ENCODE measurements at regions not wholly inside any gene's neighbourhood (a gene's known extent, or its start where the extent isn't known, plus 50 kb on each side); places are given as distances from the start of the nearest gene placed in this dataset.
"Not testable (repeated sequence)": the region's sequence is repeated elsewhere in the genome, so short reads cannot be mapped to it uniquely, and the experiment has no call there.

DNA sequence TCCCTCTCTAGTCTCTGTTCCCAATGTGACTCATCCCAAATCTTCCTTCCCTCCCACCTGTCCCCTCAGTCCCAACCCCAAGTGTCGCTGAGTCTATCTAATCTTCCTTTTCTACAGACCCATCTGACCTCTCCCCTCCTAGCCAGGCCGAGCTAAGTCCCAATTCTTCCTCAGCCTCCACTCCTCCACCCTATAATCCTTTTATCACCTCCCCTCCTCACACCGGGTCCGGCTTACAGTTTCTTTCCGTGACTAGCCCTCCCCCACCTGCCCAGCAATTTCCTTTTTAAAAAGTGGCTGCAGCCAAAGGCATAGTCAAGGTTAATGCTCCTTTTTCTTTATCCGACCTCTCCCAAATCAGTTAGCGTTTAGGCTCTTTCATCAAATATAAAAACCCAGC, 541.0 kb upstream of the CRIM1 start:
- DNase-seq (ENCODE audit: low spot score), result not testable (repeated sequence)

DNA sequence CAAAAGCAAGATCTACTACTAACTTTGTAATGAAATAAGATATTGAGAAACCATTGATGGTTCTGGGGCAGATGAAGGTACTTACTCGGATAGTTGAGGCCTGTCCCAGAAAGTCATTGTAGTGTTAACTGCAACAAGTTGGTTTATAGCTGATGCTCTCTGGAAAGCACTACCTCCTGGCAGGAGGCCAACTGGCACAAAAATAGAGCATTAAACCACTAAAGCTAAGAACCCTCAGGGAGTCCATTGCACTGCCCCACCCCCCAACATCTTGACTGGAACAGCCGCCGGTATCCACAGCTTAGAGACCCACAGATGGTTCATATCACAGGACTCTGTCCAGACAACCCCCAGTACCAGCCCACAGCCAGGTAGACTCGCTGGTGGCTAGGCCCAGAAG, 552.5 kb upstream of the CRIM1 start:
- DNase-seq (ENCODE audit: low spot score), result no peak

DNA sequence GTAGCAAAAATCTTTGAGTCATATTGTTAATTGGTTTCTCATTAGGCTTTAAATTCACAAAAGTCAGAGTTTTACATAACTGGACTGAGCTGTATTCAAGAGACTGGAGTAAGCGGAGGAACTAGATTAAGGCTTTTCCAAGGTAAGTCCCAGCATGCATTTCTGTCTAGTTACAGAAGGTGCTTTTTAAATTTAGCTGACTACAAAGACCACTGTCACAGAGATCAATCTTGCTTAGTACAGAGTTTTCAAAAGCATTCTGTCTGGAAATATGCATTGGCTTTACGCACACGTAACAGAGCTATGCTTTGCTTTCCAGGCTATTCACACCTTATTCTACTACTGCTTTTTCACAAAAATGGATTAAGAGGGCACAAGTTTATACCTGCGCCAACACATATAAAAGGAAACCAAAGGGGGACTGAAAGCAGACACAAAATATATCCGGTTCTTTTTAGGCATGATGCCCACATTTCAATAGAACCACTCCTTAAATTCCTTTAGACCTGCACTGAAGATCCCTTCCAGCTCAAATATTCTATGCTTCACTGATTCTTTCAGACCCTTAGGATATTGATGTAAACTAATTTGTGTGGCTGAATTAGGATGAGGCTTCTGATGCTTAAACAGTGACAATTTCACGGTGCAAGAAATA, 560.7 kb upstream of the CRIM1 start:
- no peak for DNase-seq (ENCODE audit: low spot score)

DNA sequence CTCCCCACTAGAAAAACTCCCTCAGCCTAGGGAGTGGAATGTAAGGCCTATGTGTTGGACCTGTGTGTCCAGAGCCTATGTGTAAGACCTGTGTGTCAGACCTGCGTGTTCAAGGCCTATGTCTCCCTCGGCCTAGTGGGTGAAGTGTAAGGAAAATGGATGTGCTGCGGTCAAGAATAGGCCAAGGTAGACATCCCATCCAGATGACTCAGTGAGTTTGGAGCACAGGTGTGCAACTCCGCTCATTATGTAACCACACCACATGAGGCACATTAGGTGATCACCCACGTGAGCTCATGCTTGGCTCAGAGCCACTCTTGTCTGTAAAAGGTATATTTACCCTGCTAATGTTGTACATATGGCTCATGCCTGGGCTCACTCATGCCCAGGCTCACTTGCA, 565.3 kb upstream of the CRIM1 start:
- DNase-seq (ENCODE audit: low spot score), result no peak

DNA sequence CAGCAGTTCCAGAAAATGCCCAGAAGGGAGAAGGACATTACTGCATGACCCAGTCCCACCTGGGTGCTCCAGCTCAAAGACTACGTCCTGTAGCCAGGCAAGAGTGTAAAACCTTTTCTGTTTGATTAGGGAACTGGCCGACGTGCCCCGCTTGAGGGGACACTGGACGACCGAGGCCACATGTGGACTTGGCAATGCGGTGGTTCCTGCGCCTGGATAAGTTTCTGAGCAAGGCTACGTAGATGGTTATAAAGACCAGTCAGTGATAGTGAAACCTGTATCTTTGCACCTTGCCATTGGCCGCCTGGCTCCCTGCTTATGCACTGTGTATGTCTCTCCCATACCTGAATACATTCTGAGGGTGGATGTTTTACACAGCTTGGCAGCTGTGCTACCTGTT, 567.0 kb upstream of the CRIM1 start:
- DNase-seq (ENCODE audit: low spot score), result no peak

DNA sequence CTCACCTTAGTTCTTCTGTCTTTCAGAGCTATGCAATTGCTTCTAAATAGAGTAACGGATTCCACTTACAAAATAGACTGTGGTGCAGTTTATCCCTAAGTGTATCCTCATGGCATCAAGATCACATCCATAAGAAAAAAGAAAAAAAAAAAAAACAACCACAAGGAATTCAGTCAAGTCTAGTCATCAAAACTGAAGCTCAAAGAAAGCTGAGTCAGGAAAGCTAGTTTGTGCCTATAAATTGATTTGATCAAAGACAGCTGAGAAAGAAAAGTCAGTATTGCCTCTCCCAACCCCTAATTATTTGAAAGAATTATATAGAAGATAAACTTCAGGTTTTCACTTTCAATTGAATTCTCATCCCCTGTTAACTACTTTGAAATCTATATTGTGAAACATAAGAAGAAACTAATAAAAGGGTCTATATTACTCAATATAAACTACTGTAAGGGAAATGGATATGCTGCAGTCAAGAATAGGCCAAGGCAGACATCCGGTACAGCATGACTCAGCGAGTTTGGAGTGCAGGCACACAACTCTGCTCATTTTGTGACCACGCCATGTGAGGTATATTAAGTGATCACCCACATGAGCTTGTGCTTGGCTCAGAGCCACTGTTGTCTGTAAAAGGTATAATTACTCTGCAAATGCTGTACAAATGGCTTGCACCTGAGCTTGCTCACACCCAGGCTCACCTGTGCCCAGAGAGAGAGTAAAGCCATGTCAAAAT, 568.1 kb upstream of the CRIM1 start:
- no peak for DNase-seq (ENCODE audit: low spot score)

DNA sequence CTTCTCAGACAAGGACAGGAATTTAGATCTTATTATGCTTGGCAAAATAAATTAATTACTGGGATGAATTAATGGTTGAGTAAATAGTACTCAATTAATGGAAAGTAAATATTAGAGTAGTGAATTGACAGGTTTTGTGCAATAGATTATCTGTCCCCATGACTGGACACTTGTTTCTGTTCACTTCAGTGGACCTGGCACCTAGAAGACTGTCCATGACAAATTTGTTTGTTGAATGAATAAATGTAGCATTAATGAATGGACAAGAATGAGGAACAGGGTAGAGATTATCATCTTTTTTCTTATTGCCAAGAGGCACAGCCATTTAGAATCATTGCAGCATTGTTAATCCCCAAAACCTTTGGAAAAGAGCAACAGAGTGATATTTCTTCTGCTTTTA, 570.0 kb upstream of the CRIM1 start:
- DNase-seq (ENCODE audit: low spot score), result no peak

DNA sequence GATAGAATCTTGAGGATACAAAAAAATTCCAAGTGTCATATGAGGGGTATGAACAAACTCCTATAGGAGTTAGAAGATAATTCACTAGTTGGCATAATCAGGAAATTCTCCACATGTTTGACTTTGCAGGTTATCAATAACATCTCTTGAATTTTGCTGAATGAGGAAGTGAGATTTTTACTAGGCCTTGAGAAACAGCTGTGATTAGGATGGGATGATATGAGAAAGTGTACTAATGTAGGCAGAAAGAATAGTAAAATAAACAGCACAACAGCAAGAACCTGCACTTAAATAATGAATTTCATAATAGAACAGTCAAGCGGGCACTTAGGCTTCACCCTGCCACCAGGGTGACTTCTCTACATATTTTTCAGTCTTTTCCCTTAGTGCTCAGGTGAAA, 570.8 kb upstream of the CRIM1 start:
- no peak for DNase-seq (ENCODE audit: low spot score)

DNA sequence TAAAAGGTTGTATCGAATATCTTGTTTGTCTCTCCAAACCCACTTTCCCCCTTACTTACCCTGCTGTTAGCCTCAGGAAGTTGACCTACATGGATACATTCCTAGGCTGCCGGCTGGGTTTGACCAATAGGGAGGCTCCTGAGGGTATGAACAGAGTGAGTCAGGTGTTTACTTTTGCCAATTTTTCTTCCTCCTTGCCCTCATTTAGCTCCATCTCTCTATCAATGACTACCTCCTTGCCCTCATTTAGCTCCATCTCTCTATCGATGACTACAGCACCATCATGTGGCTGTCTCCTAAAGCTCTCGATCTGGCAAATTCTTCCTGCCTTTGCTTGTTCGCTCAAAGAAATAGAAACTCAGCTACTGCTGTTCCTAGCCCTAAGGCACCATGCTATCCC, 571.9 kb upstream of the CRIM1 start:
- DNase-seq (ENCODE audit: low spot score), result no peak

DNA sequence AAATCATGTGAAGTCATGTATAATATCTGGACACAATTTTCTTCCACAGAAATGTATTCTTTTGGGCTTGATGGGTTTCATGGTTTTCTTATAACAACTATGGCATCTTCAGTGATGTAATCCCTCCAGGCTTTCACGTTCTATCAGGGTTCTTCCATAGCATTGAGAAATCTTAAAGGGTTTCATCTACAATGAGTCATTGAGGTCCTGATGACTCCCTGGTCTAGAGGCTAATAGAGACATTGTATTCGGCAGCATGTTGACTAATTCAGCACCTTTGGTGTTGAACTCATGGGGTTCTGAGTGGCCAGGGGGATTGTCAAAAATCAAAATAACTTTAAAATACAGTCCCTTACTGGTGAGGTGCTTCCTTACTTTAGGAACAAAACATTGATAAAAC, 614.0 kb upstream of the CRIM1 start:
- DNase-seq (ENCODE audit: low spot score), result no peak

DNA sequence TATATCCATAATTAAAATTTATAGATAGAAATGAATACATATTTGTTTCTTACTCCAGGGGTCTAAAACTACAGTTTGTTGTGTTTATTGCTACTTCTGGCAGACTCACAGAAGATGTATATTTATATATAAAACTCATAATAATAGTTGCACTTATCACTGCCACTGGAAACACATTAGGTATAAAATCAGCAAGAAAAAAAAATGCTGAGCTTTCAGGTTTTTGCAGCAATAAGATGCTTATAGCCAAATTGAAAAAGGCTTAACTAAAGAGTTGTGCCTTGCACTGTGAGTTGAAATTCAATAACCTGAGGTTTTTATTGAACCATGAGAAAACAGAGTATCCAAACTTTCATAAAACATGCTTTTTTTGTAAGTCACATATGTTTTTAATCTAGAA, 623.9 kb upstream of the CRIM1 start:
- no peak for DNase-seq (ENCODE audit: low spot score)

DNA sequence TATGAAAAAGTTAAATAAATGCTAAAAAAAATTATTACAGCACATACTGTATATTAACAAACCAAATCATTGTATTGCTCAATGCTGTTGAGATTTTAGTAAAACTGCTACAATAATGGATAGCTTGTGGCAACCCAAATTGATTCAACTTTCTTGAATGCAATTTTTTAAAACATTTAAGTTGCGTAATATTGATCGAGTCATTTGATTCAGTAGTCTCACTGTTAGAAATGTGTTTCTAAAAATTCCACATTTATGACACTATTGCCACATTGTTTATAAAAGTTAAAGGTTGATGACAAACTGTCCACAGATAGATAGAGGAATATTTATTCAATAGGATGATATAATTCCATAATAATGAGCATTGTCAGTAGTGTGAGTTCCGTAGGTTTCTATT, 640.7 kb upstream of the CRIM1 start:
- DNase-seq (ENCODE audit: low spot score), result no peak

DNA sequence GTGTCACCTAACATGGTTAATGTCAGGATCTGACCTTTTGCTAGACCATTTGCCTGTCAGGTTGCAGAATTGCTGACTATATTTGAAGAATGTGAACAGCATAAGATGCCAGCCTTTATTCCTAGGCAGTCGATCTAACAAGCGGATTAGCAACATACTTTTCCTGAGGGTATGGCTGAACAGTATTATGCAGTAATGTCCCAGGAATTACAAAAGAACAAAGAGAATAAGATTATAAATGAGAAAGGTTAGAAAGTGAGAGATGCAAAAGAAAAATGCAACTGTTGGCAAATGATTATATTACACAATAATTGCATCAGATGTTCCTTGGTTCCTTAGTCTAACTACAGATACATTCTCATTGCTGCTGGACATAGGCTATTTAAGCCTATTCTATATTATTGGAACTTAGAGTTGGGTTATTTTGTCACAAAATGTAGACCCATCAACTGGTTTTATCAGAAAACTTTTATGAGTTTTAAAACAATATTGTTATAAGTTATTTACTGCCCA, 647.1 kb upstream of the CRIM1 start:
- DNase-seq (ENCODE audit: low spot score), result no peak

DNA sequence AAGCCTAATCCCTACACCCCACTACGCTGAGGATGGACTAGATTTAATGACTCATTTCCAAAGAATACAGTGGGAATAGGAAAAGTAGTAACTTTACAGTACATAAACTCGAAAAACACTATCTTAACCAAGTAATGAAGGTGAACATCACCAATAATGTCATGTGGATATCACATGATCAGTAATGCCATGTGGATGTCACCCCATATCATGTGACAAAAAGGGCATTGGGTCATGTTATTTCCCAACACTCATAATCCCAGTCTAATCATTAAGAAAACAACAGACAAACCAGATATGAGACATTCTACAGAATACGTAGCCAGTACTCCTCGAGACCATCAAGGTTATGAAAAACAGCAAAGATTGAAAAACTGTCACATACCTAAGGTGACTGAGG, 667.3 kb upstream of the CRIM1 start:
- DNase-seq (ENCODE audit: low spot score), result no peak

DNA sequence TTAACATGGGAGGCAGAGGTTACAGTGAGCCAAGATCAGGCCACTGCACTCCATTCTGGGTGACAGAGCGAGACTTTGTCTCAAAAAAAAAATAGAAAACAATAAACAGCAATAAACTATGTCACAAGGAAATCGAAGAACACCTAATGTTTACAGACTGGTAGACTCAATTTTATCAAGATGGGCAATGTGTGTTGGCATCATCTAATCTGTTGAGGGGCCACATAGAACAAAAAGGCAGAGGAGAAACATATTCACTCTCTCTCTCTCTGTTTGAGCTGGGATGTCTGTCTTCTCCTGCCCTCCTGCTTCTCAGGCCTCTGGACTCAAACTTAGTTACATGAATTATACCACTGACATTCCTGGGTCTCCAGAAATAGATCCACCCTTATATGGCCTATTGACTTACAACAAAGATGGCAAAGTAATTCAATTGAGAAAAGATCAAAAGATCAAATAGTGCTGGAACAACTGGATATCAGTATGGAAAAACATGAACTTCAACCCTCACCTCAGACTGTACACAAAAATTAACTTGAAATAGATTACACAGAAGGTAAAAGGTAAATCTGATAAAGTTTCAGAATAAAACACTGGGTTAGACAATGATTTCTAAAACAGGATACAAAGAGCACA, 703.8 kb upstream of the CRIM1 start:
- no peak for DNase-seq (ENCODE audit: low spot score)

DNA sequence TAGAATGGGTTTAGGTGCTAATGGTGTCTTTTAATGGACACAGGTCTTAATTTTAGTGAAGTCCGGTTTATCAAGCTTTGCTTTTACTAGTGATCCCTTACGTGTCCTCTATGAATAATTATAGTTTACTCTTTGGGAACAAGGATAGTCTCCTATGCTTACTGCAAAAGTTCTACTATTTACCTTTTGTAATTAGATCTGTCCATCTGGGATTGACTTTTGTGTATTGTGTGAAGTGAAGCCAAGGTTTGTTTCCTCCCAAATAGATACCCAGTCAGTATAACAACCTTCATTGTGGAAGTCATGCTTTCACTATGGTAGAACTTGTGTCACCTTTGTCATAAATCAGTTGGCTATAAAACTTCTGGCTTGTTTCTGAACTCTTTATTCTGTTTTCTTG, 740.9 kb upstream of the CRIM1 start:
- no peak for DNase-seq (ENCODE audit: low spot score)

DNA sequence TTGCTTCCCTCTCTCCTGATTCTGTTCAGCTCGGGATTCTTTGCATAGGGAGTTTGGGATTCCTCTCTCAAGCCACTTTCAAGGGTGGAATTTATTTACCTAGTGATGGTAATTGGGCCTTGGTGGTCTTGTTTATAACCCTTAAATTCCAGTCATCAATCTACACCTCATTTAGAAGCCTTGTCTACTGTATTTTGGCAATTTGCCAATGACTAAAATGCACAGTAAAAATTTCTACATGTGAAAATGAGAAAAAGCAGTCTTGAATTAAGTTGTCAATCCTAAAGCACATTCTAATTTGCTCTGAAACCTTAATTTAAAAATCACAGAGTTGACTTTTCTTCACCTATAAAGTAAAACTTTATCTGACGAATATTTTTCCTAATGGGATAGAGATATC, 749.2 kb upstream of the CRIM1 start:
- DNase-seq (ENCODE audit: low spot score), result no peak

DNA sequence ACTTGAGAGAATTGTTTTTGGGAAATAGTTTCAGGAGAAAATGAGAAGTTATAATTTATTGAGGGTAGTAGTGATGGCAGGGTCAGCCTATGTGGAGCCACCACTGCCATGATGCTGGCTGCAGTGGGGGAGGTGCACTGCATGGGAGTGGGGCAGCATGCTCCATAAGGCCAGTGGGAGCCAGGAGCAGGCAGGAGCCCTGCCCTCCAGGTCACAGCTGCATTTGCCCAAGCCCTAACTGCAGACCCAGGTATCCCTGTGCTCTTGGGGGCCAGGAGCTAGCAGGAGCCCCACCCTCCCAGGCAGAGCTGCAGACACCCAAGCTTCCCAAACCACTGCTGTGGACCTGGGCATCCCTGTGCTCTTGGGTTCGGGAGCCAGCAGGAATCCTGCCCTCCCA, 757.3 kb upstream of the CRIM1 start:
- DNase-seq (ENCODE audit: low spot score), result no peak

DNA sequence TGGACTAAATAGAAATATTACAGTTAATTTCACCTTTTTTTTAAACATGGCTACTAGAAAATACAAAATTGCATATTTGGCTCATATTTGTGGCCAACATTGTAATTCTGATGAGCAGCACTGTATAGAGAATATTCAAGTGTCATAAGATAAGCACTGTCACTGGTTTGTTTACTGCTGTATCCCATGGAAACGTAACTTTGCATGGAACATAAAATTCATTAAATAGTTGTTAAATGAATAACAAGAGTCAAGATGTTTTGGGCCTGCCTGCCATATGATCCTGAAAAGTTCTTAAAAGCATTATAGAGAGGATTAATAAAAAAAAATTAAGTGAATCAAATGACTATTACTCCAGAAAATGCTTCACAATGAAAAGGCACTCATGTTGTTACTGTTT, 763.7 kb upstream of the CRIM1 start:
- no peak for DNase-seq (ENCODE audit: low spot score)

DNA sequence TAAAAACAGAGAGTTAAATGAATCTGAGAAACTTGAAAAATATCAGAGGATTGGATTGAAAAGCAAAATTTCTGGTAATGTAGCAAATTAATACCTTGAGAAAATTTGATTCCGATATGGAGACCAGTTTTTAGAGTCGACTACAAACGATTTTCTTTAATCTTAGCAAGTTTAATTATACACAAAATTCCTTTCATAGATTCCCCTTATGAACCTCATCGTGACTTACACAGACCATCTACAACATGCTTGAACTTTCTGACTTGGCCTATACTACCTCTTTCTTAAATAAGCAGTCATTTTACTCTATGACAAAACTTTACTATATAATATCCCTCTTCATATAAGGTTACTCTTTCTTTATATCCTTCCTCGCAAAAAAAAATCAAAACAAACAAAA, 769.6 kb upstream of the CRIM1 start:
- no peak for DNase-seq (ENCODE audit: low spot score)

DNA sequence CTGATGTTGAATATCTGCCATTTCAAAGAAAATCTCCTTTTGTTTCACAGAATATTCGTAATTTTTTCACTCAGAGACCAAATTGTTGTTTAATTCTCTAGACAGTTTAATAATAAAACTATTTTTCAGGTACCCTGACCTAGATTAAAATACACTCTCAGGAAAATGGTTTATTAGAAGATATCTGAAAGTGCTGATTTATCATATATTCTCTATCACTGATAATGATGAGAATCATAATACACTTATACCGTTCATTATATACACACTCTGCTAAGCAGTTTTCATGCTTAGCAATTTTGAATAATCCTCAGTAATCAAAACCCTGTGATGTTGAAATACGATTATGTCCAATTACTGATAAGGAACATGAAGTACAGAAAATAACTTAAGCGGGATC, 772.9 kb upstream of the CRIM1 start:
- no peak for DNase-seq (ENCODE audit: low spot score)

DNA sequence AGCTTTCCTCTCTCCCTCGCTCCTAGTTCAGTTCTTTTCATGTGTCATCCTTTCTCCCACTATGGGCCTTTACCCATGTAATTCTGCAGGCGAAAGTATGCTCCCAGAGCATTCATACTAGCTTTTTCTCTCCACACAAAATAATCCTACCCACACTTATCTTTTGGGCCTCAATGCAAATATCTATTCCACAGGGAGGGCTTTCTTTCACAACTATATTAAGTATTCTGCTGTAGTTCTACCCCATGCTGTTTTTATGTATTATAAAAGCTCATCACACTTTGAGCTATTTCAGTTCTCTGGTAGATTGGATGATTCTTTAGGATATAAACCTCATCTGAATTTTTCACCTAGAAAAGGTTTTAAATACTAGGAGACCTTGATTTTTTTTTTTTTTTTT, 774.6 kb upstream of the CRIM1 start:
- DNase-seq (ENCODE audit: low spot score), result no peak

DNA sequence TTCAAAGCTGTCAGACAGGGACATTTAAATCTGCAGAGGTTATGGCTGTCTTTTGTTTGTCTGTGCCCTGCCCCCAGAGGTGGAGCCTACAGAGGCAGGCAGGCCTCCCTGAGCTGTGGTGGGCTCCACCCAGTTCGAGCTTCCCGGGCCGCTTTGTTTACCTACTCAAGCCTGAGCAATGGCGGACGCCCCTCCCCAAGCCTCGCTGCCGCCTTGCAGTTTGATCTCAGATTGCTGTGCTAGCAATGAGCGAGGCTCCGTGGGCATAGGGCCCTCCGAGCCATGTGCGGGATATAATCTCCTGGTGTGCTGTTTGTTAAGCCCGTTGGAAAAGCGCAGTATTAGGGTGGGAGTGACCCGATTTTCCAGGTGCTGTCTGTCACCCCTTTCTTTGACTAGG, 787.0 kb upstream of the CRIM1 start:
- not testable (repeated sequence) for DNase-seq (ENCODE audit: low spot score)

DNA sequence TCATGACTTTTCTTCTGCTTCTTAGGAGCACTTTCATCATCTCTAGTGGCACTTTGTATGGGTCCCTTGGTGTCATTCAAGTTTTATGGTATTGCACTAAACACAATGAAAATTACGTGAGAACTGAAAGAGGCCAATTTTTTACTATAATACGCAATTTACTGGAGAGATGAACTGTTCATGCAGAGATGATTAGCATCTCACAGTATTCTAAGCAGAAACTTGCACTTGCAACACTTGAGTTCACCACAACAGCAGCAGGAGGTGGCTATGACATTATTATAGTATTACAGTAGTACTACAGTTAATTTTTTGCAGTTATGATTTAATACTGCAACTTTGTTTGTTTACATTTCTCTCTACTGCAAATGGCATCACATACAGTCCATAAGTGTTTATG, 793.1 kb upstream of the CRIM1 start:
- no peak for DNase-seq (ENCODE audit: low spot score)

All from COLO829 (cell line).